ENCODE measurements at regions not wholly inside any gene's neighbourhood (a gene's known extent, or its start where the extent isn't known, plus 50 kb on each side); places are given as distances from the start of the nearest gene placed in this dataset.
"Not testable (repeated sequence)": the region's sequence is repeated elsewhere in the genome, so short reads cannot be mapped to it uniquely, and the experiment has no call there.

DNA sequence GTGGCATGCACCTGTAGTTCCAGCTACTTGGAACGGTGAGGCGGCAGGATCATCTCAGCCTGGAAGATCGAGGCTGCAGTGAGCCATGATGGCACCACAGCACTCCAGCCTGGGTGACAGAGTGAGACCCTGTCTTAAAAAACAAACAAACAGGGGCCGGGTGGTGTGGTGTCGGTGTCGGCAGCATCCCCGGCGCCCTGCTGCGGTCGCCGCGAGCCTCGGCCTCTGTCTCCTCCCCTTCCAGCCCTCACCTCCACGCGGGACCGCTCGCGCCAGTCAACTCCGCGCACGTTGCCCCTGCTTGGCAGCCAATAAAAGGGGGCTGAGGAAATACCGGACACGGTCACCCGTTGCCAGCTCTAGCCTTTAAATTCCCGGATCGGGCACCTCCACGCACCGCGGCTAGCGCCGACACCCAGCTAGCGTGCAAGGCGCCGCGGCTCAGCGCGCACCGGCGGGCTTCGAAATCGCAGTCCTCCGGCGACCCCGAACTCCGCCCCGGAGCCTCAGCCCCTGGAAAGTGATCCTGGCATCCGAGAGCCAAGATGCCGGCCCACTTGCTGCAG lies 204.7 kb downstream of the CDRT15L2 start:
- Histone ChIP-seq H3K27ac (no peak overlapping the region), H3K4me1 (peaks cover 0 to 3% (median 0%) of the 10 kb centered on the region in 4 donors), H3K9me3 (no peaks in the 10 kb centered on the region), H3K36me3 (no peaks in the 10 kb centered on the region), H3K27me3 (peaks cover 0 to 14% (median 6%) of the 10 kb centered on the region in 3 donors), H3K4me3 (no peak overlapping the region)
- intact Hi-C loops (cut with DNase I) = no loop called here
- 37 to 51% methylated on average over 48 of the region's 48 CpGs for WGBS, 2 donors
- no peak for DNase-seq
- TF ChIP-seq POLR2AphosphoS5 (IDR thresholded peaks at IDR 0.05) (no peak), EP300 (IDR thresholded peaks at IDR 0.05) (no peak), POLR2A (IDR thresholded peaks at IDR 0.05) (no peak)
- TF ChIP-seq, protein P1, sequence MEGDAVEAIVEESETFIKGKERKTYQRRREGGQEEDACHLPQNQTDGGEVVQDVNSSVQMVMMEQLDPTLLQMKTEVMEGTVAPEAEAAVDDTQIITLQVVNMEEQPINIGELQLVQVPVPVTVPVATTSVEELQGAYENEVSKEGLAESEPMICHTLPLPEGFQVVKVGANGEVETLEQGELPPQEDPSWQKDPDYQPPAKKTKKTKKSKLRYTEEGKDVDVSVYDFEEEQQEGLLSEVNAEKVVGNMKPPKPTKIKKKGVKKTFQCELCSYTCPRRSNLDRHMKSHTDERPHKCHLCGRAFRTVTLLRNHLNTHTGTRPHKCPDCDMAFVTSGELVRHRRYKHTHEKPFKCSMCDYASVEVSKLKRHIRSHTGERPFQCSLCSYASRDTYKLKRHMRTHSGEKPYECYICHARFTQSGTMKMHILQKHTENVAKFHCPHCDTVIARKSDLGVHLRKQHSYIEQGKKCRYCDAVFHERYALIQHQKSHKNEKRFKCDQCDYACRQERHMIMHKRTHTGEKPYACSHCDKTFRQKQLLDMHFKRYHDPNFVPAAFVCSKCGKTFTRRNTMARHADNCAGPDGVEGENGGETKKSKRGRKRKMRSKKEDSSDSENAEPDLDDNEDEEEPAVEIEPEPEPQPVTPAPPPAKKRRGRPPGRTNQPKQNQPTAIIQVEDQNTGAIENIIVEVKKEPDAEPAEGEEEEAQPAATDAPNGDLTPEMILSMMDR (IDR thresholded peaks at IDR 0.05) = no peak

DNA sequence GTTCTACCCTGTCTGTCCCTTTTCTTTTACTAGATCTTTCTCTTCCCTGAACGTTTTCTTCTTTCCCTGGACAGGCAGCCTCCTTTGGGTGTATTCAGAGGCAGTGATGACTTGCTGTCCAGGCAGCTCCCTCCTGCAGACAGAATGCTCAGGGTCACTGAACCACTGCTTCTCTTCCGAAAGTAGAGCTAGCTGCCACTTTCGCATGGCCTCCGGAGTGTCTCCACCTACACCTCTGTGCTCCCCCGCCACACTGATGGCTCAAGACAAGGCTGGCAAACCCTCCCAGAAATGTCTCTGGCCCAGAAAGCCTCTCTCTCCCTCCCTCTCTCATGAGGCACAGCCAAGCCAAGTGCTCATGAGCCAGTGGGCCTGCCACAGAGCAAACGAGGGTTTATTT lies 207.8 kb downstream of the CDRT15L2 start:
- intact Hi-C loops (cut with DNase I) = no loop called here
- H3K27ac ChIP-seq = no peak overlapping the region
- no peaks in the 10 kb centered on the region for H3K9me3 ChIP-seq
- TF ChIP-seq, protein P1 (IDR thresholded peaks at IDR 0.05) = no peak
- no peak for TF ChIP-seq EP300 (IDR thresholded peaks at IDR 0.05)
- no peak for TF ChIP-seq POLR2AphosphoS5 (IDR thresholded peaks at IDR 0.05)
- no peak for TF ChIP-seq POLR2A (IDR thresholded peaks at IDR 0.05)
- H3K27me3 ChIP-seq = peaks cover 0 to 14% (median 6%) of the 10 kb centered on the region in 3 donors
- DNase-seq = no peak
- 78 to 82% methylated on average over 6 of the region's 6 CpGs for WGBS, 2 donors
- no peak overlapping the region for H3K4me3 ChIP-seq
- H3K4me1 ChIP-seq = peaks cover 0 to 3% (median 0%) of the 10 kb centered on the region in 4 donors
- no peaks in the 10 kb centered on the region for H3K36me3 ChIP-seq

DNA sequence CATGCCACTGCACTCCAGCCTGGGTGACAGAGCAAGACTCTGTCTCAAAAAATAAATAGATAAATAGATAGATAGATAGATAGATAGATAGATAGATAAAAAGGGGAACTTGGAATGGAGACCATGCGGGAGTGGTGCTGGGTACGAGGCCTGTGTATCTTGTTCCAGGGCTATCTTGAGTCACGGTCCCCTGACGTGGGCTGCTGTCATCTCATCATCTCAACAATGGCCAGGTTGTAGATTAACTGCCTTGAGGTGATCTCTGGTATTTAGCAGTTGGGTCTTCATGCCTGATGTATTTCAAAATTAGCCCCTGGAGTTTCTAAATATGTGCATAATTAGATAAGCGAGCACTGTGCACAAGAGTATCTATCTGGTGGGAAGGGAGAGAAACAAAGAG lies 212.1 kb downstream of the CDRT15L2 start:
- Histone ChIP-seq H3K27ac (no peak overlapping the region), H3K4me1 (no peaks in the 10 kb centered on the region), H3K4me3 (no peak overlapping the region), H3K36me3 (no peaks in the 10 kb centered on the region), H3K27me3 (no peaks in the 10 kb centered on the region), H3K9me3 (no peaks in the 10 kb centered on the region)
- no peak for TF ChIP-seq POLR2AphosphoS5 (IDR thresholded peaks at IDR 0.05)
- no peak for DNase-seq
- intact Hi-C loops (cut with DNase I) = no loop called here
- WGBS, 2 donors = 93% methylated on average over 5 of the region's 5 CpGs

DNA sequence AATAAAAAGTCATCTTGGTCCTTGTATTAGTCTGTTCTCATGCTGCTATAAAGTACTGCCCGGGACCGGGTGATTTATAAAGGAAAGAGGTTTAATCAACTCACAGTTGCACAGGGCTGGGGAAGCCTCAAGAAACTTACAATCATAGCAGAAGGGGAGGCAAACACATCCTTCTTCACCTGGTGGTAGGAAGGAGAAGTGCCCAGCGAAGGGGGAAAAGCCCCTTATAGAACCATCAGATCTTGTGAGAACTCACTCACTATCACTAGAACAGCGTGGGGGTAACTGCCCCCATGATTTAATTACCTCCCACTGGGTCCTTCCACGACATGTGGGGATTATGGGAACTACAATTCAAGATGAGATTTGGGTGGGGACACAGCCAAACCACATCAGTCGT lies 215.0 kb downstream of the CDRT15L2 start:
- H3K4me3 ChIP-seq; intact Hi-C loops (cut with DNase I); H3K27me3 ChIP-seq; H3K4me1 ChIP-seq; DNase-seq; H3K36me3 ChIP-seq; H3K27ac ChIP-seq; H3K9me3 ChIP-seq: not testable (repeated sequence)
- WGBS, 2 donors = 68 to 73% methylated on average over 6 of the region's 6 CpGs

DNA sequence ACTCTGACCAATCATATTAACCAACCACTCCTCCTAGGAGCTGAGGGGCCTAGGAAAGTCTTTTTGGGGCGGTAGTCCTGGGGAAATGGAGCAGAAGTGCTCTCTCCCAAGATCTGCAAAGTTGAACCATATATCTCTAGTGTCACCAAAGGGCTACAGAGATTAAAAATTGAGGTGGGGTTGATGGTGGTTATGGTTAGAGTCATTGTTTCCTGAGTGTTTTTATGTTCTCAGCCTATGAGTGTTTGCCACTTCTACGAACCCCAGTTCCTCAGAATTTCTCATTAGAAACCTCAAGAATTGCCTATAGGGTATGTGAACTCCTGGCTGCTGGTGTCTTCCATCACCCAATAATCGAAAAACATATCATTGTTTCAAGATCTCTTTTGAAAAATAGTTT lies 217.8 kb downstream of the CDRT15L2 start:
- no peak for DNase-seq
- H3K4me3 ChIP-seq = no peak overlapping the region
- TF ChIP-seq POLR2A (IDR thresholded peaks at IDR 0.05) (no peak), POLR2AphosphoS5 (IDR thresholded peaks at IDR 0.05) (no peak)
- TF ChIP-seq, protein P1 (IDR thresholded peaks at IDR 0.05) = no peak

DNA sequence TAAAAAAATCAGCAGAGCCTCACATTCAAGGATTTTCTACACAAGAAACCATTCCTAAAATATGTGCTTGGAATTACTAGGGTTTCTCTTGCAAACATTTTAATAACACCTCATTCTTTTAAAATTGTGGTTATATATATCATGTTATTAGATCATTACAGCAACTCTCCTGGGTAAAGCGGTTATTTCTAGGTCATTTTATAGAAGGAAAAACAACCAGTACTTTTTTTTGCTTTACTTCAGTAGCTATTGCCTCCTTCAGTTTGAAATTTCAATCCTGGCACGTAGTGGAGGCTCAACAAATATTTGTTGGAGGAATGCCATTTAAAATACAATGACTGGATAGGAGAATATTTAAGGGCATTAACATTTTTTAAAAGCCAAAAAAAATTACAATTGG lies 220.6 kb downstream of the CDRT15L2 start:
- DNase-seq = no peak
- intact Hi-C loops (cut with DNase I) = no loop called here
- TF ChIP-seq POLR2AphosphoS5 (IDR thresholded peaks at IDR 0.05) = no peak
- TF ChIP-seq EP300 (IDR thresholded peaks at IDR 0.05) = no peak
- TF ChIP-seq POLR2A (IDR thresholded peaks at IDR 0.05) = no peak
- TF ChIP-seq, protein P1 (IDR thresholded peaks at IDR 0.05) = no peak

More for the DNA sequence above, 217.8 kb downstream of the CDRT15L2 start:
- intact Hi-C loops (cut with DNase I) = no loop called here
- H3K4me1 ChIP-seq = no peaks in the 10 kb centered on the region
- H3K27ac ChIP-seq = no peak overlapping the region
- H3K9me3 ChIP-seq = no peaks in the 10 kb centered on the region
- 79 to 87% methylated on average over 3 of the region's 3 CpGs for WGBS, 2 donors
- no peaks in the 10 kb centered on the region for H3K27me3 ChIP-seq
- no peaks in the 10 kb centered on the region for H3K36me3 ChIP-seq

More for the DNA sequence above, 220.6 kb downstream of the CDRT15L2 start:
- H3K4me1 ChIP-seq = no peaks in the 10 kb centered on the region
- H3K27ac ChIP-seq = no peak overlapping the region
- H3K36me3 ChIP-seq = no peaks in the 10 kb centered on the region
- no peaks in the 10 kb centered on the region for H3K9me3 ChIP-seq
- no peaks in the 10 kb centered on the region for H3K27me3 ChIP-seq
- WGBS, 2 donors = 36 to 69% methylated on average over 2 of the region's 2 CpGs
- no peak overlapping the region for H3K4me3 ChIP-seq
